ENCODE measurements at regions not wholly inside any gene's neighbourhood (a gene's known extent, or its start where the extent isn't known, plus 50 kb on each side); places are given as distances from the start of the nearest gene placed in this dataset.

DNA sequence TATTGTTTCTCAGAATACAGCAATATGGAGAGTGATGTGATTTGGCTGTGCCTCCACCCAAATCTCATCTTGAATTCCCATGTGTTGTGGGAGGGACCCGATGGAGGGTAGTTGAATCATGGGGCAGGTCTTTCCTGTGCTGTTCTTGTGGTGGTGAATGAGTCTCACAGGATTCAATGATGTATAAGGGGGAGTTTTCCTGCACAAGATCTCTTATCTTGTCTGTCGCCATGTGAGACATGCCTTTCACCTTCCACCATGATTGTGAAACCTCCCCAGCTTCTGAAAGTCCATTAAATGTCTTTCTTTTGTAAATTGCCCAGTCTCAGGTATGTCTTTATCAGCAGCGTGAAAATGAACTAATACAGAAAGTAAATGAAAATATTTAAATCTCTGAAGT, 234.8 kb upstream of the TENT5A start:
- POLR2A ChIA-PET (ENCODE audit: partially characterized antibody): no interaction called here
- no peak for FAIRE-seq

More for the DNA sequence above, 234.8 kb upstream of the TENT5A start:
- no peak overlapping the region for H3K9ac ChIP-seq (replicated peaks in 1 of 4; ENCODE audit: extremely low read depth in 1 of 4, low read depth in 3 of 4, low read length in 3 of 4)
- H4K91ac ChIP-seq (replicated peaks; ENCODE audit: insufficient read length, low read length): no peak overlapping the region
- TF ChIP-seq, protein P1, sequence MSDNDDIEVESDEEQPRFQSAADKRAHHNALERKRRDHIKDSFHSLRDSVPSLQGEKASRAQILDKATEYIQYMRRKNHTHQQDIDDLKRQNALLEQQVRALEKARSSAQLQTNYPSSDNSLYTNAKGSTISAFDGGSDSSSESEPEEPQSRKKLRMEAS (IDR thresholded peaks at IDR 0.05): no peak
- TF ChIP-seq CHD2 (IDR thresholded peaks at IDR 0.05; ENCODE audit: low read length) (no peak), CBX8 (IDR thresholded peaks at IDR 0.05; ENCODE audit: borderline replicate concordance, low read depth, low read length) (no peak), POLR2A (IDR thresholded peaks at IDR 0.05; ENCODE audit: control extremely low read depth in 1 of 2, low read depth in 2 of 2, low read length in 2 of 2) (no peak), CEBPB (IDR thresholded peaks at IDR 0.05; ENCODE audit: low read depth, low read length) (no peak)
- no peaks in the 10 kb centered on the region for H4K20me1 ChIP-seq (replicated peaks in 1 of 2; ENCODE audit: control insufficient read depth in 1 of 2, insufficient read depth in 2 of 2, low read length in 2 of 2)
- no peaks in the 10 kb centered on the region for H3K79me2 ChIP-seq (ENCODE audit: control insufficient read depth in 1 of 2, insufficient read depth in 2 of 2, low read length in 2 of 2)
- WGBS, 2 experiments (ENCODE audit: extremely low coverage in 1 of 2, insufficient coverage in 1 of 2, insufficient read length in 1 of 2, insufficient replicate concordance in 2 of 2, low coverage in 1 of 2, low lambda C conversion rate in 2 of 2, missing lambda C conversion rate in 1 of 2): 88% methylated on average over 3 of the region's 3 CpGs; no CpG with 5 or more reads in 1 of the 2 experiments
- no peak overlapping the region for H2BK5ac ChIP-seq (ENCODE audit: low read depth, low read length)
- H3K27ac ChIP-seq (ENCODE audit: low read depth, low read length): no peak overlapping the region
- H3K36me3 ChIP-seq (ENCODE audit: control insufficient read depth in 2 of 4, insufficient read depth in 4 of 4, low read length in 3 of 4): no peaks in the 10 kb centered on the region
- no peaks in the 10 kb centered on the region for H3K4me1 ChIP-seq (replicated peaks in 1 of 4; ENCODE audit: control insufficient read depth in 3 of 4, insufficient read depth in 4 of 4, low read length in 3 of 4)
- H3K27me3 ChIP-seq (replicated peaks in 1 of 4; ENCODE audit: control insufficient read depth in 3 of 4, extremely low read depth in 1 of 4, insufficient read depth in 3 of 4, low read length in 3 of 4): no peaks in the 10 kb centered on the region
- H2AFZ ChIP-seq (ENCODE audit: low read length): no peak overlapping the region
- no peaks in the 10 kb centered on the region for H3K9me3 ChIP-seq (ENCODE audit: insufficient read depth in 2 of 2, low read depth in 1 of 2, low read length in 1 of 2)
- H2AK5ac ChIP-seq (ENCODE audit: low read depth, low read length): no peak overlapping the region
- no peak overlapping the region for H3K4ac ChIP-seq (replicated peaks; ENCODE audit: insufficient read length, low read depth, low read length)
- CTCF ChIA-PET (ENCODE audit: partially characterized antibody): interaction anchor here (0.7 kb wide), 1 partner anchor 19 kb away, joined by 3 read pairs; no protein-coding TSS in a partner anchor
- H3K23ac ChIP-seq (ENCODE audit: insufficient read length): no peak overlapping the region
- H3K4me3 ChIP-seq (ENCODE audit: extremely low read depth in 1 of 4, insufficient read depth in 2 of 4, low read depth in 3 of 4, low read length in 4 of 4): no peak overlapping the region
- no peak overlapping the region for H3K4me2 ChIP-seq (ENCODE audit: insufficient read depth in 1 of 2, low read depth in 2 of 2, low read length in 2 of 2)
- no peak overlapping the region for H2BK120ac ChIP-seq (replicated peaks; ENCODE audit: low read depth, low read length)
- H3K56ac ChIP-seq (replicated peaks; ENCODE audit: insufficient read length, low read depth, low read length): no peak overlapping the region
- H3K79me1 ChIP-seq (ENCODE audit: low read depth, low read length): no peaks in the 10 kb centered on the region
- DNase-seq (ENCODE audit: low read depth in 1 of 2, low spot score in 2 of 2): no peak
- no peak overlapping the region for H4K5ac ChIP-seq (ENCODE audit: insufficient read length, low read depth, low read length)
- no peak overlapping the region for H2BK15ac ChIP-seq (ENCODE audit: low read length)
- H3K14ac ChIP-seq (ENCODE audit: insufficient read length): no peak overlapping the region
- no peak overlapping the region for H3K18ac ChIP-seq (ENCODE audit: extremely low read depth, low read length)
- no peak overlapping the region for H2BK12ac ChIP-seq (ENCODE audit: low read depth, low read length)
- H3K23me2 ChIP-seq (ENCODE audit: low read depth, low read length): no peaks in the 10 kb centered on the region
- H4K8ac ChIP-seq (ENCODE audit: extremely low read depth, insufficient read depth, low read length): no peak overlapping the region
- H2BK20ac ChIP-seq (ENCODE audit: low read length): no peak overlapping the region

All from H1 (cell line).